Right lobe of liver (tissue), 4 donors: ENCODE measurements at regions not wholly inside any gene's neighbourhood (a gene's known extent, or its start where the extent isn't known, plus 50 kb on each side); places are given as distances from the start of the nearest gene placed in this dataset.

Source experiments
- POLR2A ChIP-seq: fragments of 450-650 bp; IDR thresholded peaks from one replicate; pipeline ENCODE4 v1.6.1; 2017; ENCODE audit warnings: antibody characterized with exemption, mild to moderate bottlenecking
- TF ChIP-seq, protein P1 (sequence below), 4 donors: fragments of 200-600 bp in 3 of 4; fragments of 450-650 bp in 1 of 4; IDR thresholded peaks; one replicate each; pipeline versions ENCODE4 v1.5.1 to v1.8.0; 2016 to 2022; ENCODE audit warnings: antibody characterized with exemption in 4 of 4, mild to moderate bottlenecking in 2 of 4
- donor health status: DM: no; HTN: no; CAD: no.
- donor health status: DM: no; HTN: no; CAD: no.
- donor health status: DM: no; HTN: yes; CAD: no.

DNA sequence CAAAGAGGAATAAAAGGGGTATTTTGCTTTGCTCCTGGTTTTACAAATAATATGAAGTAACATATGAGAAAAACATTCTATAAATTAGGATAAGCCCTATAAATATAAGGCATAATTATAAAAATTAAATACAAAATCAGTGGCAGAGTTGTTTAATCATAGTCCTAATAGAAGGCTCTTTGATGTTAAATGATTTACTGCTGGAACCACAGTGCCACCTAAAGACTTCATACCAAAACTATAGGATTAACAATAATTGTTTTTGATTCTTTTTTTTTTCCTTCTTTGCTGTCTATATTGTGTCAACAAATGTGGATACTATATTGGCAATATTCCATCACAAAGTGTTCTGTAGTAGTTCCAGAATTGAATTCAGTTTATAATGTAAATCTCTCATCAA lies 837.7 kb upstream of the SLC39A10 start:
- TF ChIP-seq, protein P1, sequence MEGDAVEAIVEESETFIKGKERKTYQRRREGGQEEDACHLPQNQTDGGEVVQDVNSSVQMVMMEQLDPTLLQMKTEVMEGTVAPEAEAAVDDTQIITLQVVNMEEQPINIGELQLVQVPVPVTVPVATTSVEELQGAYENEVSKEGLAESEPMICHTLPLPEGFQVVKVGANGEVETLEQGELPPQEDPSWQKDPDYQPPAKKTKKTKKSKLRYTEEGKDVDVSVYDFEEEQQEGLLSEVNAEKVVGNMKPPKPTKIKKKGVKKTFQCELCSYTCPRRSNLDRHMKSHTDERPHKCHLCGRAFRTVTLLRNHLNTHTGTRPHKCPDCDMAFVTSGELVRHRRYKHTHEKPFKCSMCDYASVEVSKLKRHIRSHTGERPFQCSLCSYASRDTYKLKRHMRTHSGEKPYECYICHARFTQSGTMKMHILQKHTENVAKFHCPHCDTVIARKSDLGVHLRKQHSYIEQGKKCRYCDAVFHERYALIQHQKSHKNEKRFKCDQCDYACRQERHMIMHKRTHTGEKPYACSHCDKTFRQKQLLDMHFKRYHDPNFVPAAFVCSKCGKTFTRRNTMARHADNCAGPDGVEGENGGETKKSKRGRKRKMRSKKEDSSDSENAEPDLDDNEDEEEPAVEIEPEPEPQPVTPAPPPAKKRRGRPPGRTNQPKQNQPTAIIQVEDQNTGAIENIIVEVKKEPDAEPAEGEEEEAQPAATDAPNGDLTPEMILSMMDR (IDR thresholded peaks at IDR 0.05): no peak
- no peak for TF ChIP-seq POLR2A
